Right atrium auricular region (tissue), 2 donors: ENCODE measurements at regions not wholly inside any gene's neighbourhood (a gene's known extent, or its start where the extent isn't known, plus 50 kb on each side); places are given as distances from the start of the nearest gene placed in this dataset.

Source experiments
- DNase-seq: peaks from one replicate; pipeline ENCODE4 v3.0.0-alpha.2; 2019; ENCODE audit warnings: low spot score
- H3K27ac ChIP-seq, 2 donors: fragments of 200-600 bp; sonication (generic); 1 replicate in 1 of 2; 2 replicates in 1 of 2; pipeline ENCODE4 v1.5.1; 2016 to 2019
- H3K27me3 ChIP-seq, 2 donors: fragments of 200-600 bp; sonication (generic); one replicate each; pipeline versions ENCODE4 v1.5.1 to v1.6.0; 2017 to 2019
- H3K36me3 ChIP-seq: fragments of 200-600 bp; sonication (generic); one replicate; pipeline ENCODE4 v1.5.1; 2016
- H3K4me1 ChIP-seq, 2 donors: fragments of 200-600 bp; sonication (generic); one replicate each; pipeline versions ENCODE4 v1.5.1 to v1.6.0; 2017 to 2019
- H3K4me3 ChIP-seq, 2 donors: fragments of 200-600 bp; sonication (generic); 1 replicate in 1 of 2; 2 replicates in 1 of 2; pipeline ENCODE4 v1.5.1; 2017 to 2019; ENCODE audit warnings: mild to moderate bottlenecking in 1 of 2, moderate library complexity in 1 of 2
- H3K9me3 ChIP-seq, 2 donors: fragments of 200-600 bp; sonication (generic); one replicate each; pipeline ENCODE4 v1.5.1; 2019
- CTCF ChIP-seq, 2 donors: fragments of 200-600 bp; sonication (generic); IDR thresholded peaks; one replicate each; pipeline ENCODE4 v1.5.1; 2019; ENCODE audit warnings: antibody characterized with exemption in 2 of 2

- Histone ChIP-seq H3K27ac (no peak overlapping the region), H3K4me3 (no peak overlapping the region), H3K27me3 (no peaks in the 10 kb centered on the region), H3K9me3 (no peaks in the 10 kb centered on the region), H3K36me3 (no peaks in the 10 kb centered on the region), H3K4me1 (no peaks in the 10 kb centered on the region)
- TF ChIP-seq CTCF (IDR thresholded peaks at IDR 0.05) = no peak
- no peak for DNase-seq
Measured at GRCh38 chr3:103785017-103785416, 1350.2 kb downstream of the ZPLD1 start.

GRCh38 chr3:103785537-103785936, 1350.7 kb downstream of the ZPLD1 start:
- Histone ChIP-seq H3K36me3 (no peaks in the 10 kb centered on the region), H3K27ac (no peak overlapping the region), H3K4me3 (no peak overlapping the region), H3K4me1 (no peaks in the 10 kb centered on the region), H3K9me3 (no peaks in the 10 kb centered on the region), H3K27me3 (no peaks in the 10 kb centered on the region)
- no peak for TF ChIP-seq CTCF (IDR thresholded peaks at IDR 0.05)
- no peak for DNase-seq

GRCh38 chr3:103786296-103786695, 1351.5 kb downstream of the ZPLD1 start:
- Histone ChIP-seq H3K9me3 (no peaks in the 10 kb centered on the region), H3K27ac (no peak overlapping the region), H3K27me3 (no peaks in the 10 kb centered on the region), H3K36me3 (no peaks in the 10 kb centered on the region), H3K4me3 (no peak overlapping the region), H3K4me1 (no peaks in the 10 kb centered on the region)
- no peak for DNase-seq
- TF ChIP-seq CTCF (IDR thresholded peaks at IDR 0.05) = no peak

- H3K27ac ChIP-seq = no peak overlapping the region
- no peaks in the 10 kb centered on the region for H3K36me3 ChIP-seq
- H3K4me1 ChIP-seq = no peaks in the 10 kb centered on the region
- DNase-seq = no peak
- no peak for TF ChIP-seq CTCF (IDR thresholded peaks at IDR 0.05)
- no peak overlapping the region for H3K4me3 ChIP-seq
- no peaks in the 10 kb centered on the region for H3K9me3 ChIP-seq
- no peaks in the 10 kb centered on the region for H3K27me3 ChIP-seq
Measured at GRCh38 chr3:103787164-103787871, 1352.5 kb downstream of the ZPLD1 start.

- Histone ChIP-seq H3K9me3 (no peaks in the 10 kb centered on the region), H3K27me3 (no peaks in the 10 kb centered on the region), H3K4me3 (no peak overlapping the region), H3K36me3 (no peaks in the 10 kb centered on the region), H3K27ac (no peak overlapping the region), H3K4me1 (no peaks in the 10 kb centered on the region)
- DNase-seq = no peak
- no peak for TF ChIP-seq CTCF (IDR thresholded peaks at IDR 0.05)
Measured at GRCh38 chr3:103787879-103788278, 1353.1 kb downstream of the ZPLD1 start.
